Renal cortical epithelial cell (primary cell): ENCODE measurements at regions not wholly inside any gene's neighbourhood (a gene's known extent, or its start where the extent isn't known, plus 50 kb on each side); places are given as distances from the start of the nearest gene placed in this dataset.
"Not testable (repeated sequence)": the region's sequence is repeated elsewhere in the genome, so short reads cannot be mapped to it uniquely, and the experiment has no call there.

Experiments used
- DNase-seq: peaks from one replicate; pipeline ENCODE4 v3.0.0-alpha.2; 2011; ENCODE audit warnings: low read depth

DNA sequence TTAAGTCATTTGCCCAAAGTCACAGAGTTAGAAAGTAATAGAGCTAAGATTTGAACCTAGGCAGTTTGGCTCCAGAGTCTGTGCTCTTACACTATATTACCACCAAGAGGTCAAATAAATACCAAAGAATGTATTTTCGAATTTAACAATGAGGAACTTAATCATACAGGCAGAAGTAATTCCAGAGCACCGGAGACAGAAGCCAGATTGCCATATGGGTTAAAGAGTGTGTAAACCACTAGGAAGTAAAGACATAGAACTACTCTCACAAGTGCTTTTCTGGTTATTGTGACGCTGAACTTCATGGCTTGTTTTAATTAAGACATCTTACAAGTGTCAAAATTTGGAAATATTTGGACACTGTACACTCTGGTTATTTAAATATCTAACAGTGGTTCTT is 114.5 kb upstream of the NBPF19 start:
- not testable (repeated sequence) for DNase-seq

DNA sequence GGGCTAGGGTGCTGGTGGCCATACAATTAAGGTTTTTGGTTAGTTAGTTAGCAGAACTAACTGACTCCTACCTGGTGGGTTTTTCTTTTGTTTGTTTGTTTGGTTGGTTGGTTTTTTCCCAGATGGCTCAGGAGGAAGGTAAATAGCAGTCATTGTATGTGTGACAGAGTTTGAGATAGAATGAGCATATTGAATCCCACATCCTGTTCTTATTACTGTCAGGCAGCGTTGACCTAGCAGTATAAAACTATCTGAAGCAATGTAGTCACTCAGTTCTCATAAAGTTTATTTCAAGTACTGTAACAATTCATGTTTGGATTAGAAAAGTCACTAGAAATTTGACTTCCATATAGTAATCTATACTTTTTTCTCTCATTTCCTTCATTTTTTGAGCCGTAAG is 113.5 kb upstream of the NBPF19 start:
- DNase-seq = not testable (repeated sequence)

DNA sequence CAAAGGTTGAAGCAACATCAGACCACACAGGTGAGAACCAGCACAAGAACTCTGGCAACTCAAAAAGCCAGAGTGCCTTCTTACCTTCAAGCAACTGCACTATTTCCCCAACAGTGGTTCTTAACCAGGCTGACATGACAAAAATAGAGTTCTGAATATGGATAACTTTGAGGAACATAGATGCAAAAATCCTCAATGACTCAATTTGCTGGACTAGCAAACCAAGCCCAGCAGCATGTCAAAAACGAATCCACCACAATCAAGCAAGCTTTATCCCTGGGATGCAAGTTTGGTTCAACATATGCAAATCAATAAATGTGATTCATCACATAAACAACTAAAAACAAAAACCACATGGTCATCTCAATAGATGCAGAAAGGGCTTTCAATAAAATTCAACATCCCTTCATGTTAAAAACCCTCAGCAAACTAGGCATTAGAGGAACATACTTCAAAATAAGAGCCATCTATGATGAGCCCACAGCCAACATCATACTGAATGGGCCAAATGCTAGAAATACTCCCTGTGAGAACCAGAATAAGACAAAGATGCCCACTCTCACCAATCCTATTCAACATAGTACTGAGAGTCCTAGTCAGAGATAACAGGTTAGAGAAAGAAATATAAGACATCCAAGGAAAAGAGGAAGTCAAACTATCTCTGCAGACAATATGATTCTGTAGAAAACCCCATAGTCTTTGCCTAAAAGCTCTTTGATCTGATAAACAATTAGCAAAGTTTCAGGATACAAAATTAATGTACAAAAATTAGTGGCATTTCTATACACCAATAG is 110.5 kb upstream of the NBPF19 start:
- not testable (repeated sequence) for DNase-seq

DNA sequence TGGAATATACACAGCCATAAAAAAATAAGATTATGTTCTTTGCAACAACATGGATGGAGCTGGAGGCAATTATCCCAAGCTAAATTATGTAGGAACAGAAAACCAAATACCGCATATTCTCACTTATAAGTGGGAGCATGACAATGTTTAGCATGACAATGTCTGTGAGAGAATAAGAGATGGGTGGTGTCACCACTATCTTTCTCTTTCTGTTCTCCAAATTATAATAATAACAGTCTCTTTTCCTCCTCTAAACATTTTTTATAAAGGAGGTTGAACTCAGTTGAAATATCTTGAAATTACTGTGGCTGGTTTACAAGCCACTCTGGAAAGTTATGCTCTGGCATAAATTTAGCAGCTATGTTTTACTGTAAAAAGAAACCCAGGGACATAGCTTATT is 108.4 kb upstream of the NBPF19 start:
- DNase-seq = not testable (repeated sequence)

DNA sequence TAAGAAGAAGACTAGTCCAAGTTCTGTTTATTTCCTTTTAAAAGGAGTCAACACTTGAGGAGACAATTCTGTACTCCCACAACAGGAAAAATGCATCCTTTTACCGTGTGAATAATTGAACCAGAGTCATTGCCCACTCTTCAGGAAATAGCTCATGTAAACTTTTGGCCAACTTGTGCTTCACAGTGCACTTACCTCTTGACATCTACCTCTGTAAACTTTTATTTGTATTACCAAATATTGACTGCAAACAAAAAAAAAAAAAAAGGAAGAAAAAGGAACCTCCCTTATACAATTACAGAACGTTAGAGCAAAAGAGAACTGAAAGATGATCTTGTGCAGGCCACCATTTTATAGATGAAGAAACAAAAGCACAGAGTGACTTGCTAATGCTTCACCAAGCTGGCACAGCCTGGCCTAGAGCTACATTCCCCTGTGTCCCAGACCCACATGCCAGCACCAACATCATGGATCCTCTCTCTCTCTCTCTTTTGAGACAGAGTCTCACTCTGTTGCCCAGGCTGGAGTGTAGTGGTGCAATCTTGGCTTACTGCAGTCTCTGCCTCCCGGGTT is 107.3 kb upstream of the NBPF19 start:
- not testable (repeated sequence) for DNase-seq

DNA sequence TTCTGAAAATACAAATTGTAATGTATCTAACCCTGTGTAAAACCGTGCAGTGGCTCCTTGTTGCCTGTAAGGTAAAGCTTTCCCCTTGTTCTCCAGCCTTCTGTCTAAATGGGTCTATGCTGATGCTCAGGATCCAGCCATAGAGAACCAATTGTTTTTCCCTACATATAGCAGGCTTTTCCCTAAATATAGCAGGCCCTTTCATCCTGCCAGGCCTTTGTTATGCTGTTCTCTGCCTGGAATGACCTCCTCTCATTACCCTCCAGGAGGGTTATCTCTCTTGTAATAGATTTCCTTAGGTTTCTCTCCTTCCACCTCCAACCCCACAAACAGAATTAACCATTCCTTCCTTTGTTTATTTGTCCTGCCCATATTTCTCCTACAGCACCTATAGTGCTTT is 106.5 kb upstream of the NBPF19 start:
- not testable (repeated sequence) for DNase-seq

DNA sequence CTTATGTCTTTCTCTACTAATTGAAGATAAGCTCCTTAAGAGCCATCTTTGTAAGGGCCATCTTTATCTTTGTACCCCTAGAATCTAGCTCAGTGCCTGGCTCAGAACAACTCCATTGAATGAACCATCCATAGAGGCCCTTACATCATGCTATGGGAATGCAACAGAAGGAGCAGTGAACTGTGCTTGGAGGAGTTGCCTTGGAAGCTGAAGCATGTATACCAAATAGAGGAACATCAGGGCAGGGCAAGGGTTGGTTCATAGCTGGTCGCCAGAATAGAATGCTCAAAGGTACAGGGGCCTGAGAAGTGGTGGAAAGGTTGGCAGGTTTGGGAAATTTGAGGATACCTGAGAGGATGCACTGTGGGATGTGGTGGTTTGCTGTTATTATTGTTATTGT is 105.8 kb upstream of the NBPF19 start:
- not testable (repeated sequence) for DNase-seq

DNA sequence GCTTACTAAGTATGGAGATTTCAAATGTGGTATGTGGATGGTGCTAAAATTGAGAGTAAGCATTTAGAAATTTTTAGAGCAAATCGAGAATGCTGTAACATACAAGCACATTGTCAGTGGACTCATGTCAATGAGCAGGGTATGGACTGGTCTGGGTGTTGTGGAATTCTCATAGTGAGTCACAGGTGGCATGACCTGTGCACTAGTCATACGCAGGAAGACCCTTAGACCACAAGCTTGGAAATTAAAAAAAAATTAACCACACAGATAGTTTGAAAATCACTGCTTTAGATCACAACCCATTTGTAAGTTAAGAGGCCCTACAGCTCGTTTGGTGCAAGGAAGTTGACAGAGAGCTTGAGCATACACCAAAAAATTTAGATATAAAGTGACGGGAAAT is 102.9 kb upstream of the NBPF19 start:
- DNase-seq = not testable (repeated sequence)

DNA sequence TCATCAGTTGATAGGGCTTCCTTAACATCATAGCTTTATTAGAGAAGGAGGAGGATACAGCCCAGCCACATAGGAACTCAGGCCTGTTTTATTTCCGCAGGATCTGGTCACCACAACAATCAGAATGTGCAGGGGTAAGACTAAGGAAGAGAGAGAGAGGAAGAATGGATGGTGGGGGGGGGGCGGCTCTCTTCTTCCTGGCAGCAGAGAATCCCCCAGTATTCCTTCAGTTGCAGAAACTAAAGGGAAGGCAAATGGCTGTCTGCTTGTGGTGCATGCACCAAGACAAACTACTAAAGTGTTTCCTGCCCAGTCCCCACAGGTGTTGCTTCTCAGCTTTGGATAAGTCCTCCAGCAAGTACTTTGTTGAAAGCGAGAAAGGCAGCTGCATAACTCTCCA is 96.4 kb upstream of the NBPF19 start:
- DNase-seq = not testable (repeated sequence)

DNA sequence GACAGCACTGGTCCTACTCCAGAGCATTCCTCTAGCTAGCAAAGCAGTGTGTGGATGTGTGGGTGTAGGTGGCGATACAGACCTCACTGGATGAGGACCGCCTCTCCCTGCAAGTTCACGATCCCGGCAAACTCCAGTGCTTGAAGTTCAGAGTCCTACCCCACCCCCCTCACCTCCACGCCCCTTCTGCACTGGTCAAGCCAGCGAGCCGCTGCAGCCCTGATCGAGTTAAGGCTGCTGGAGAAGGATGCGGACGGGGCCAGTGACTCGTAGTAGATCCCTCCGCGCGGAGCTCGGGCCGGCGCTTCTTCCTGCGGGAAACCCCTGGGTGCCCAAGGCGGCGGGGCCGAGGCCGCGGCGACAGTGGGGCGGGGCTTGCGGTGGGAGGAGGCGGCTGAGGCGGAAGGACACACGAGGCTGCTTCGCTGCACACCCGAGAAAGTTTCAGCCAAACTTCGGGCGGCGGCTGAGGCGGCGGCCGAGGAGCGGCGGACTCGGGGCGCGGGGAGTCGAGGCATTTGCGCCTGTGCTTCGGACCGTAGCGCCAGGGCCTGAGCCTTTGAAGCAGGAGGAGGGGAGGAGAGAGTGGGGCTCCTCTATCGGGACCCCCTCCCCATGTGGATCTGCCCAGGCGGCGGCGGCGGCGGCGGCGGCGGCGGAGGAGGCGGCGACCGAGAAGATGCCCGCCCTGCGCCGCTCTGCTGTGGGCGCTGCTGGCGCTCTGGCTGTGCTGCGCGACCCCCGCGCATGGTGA is 84.5 kb upstream of the NBPF19 start:
- peak; percentile 69 for DNase-seq

DNA sequence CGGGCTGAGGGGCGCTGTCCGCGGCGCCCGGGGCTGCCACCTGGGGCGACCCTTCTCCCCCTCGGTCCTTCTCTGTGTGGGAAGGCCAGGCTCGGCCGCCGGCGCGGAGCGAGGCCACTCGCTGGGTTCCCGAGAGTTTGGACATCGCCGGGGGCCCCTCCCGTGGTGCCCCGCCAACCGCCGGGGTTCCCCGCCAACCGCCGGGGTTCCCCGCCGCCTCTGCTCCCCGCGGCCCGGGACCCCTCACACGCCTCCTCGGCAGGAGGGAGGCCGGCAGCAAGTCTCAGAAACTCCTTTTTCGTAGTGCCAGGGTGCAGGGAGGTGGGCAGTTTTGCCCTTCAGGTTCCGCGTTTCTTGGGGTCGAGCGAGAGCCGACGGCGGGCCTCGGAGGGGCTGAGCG is 83.9 kb upstream of the NBPF19 start:
- DNase-seq = not testable (repeated sequence)

DNA sequence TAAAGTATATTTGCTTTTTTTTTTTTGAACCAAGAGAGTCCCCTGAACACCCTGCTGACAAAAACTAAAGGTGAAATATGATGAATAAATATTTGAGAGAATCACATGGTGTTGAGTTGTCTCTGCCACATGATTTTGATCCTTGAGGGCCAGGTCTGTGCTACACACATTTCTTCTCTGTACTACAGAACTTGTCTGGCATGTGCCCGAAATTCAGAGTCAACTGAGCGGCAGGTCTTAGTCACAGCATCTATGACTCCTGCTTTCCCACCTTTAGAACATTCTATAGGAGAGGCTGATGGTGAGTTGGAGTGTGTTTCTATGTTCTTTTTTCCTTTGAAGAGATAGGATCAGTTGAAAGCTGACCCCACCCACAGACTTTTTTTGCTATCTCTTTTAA is 79.0 kb upstream of the NBPF19 start:
- not testable (repeated sequence) for DNase-seq

DNA sequence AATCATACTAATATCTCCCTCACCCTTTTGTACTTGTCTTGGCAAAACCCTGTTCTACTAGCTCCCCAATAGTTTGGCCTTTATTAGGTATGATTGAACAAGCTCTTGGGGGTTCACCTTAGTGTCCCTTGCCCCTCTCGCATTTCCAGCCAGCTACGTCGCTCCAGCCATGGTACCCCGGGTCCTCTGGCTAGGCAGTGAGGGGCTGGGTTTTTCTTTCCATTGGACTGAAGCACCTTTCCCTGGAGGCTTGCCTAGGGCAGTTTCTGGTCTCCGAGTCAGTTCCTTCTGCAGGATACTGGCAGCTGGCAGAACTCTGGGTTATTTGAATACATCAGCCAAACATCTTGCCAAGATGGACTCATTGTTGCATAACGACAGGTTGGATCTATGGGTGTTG is 76.3 kb upstream of the NBPF19 start:
- DNase-seq = not testable (repeated sequence)

DNA sequence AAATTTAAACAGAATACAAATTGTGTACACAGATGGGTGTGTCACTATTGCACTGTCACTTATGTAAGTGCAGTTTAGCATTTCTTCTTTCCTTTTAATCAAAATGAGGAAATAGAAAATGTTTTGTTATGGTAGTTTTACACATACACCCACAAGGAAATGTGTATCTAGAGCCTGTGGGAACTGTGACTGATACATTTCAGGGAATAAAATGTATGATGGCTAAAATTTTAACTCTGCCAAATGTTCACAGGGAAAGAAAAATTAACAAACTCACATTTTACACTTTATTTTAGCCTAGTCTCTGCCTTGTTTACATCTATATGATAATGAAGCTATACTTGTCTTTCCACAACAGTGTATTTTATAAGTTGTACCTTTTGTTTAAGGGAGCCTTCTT is 66.4 kb upstream of the NBPF19 start:
- DNase-seq = not testable (repeated sequence)

DNA sequence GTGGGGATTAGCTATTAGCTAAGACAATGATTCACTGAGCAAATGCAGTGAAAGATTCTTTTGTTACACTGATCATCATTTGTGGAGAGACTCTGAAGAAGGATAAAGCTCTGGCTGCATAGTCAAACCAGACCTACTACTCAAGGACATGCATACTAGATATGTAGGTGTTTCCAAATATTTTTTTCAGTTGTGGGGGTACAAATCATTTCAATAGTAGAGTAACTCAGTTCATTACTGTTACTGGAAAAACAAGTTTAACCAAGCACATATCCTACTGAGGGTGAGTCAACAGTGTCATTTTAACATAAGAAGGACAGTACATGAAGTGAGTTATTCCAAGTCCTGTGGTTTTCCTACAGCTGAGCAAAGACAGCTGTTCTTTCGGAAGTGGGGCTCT is 59.5 kb upstream of the NBPF19 start:
- DNase-seq = not testable (repeated sequence)

DNA sequence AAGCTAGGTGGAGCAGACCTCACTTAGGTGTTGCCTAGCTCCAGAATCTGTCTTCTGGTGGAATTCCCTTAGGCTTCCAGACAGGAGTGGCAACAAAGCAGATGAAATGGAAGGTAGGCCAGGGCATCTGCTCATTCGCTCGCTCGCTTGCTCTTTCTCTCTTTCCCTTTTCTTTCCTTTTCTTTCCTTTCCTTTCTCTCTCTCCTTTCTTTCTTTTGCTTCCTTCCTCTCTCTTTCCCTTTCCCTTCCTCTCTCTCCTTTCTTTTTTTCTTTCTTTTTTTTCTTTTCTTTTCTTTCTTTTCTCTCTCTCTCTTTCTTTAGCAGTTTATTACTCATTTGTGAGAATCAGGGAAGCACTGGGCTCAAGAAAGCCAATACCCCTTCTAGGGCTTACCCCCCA is 56.1 kb upstream of the NBPF19 start:
- DNase-seq = not testable (repeated sequence)

DNA sequence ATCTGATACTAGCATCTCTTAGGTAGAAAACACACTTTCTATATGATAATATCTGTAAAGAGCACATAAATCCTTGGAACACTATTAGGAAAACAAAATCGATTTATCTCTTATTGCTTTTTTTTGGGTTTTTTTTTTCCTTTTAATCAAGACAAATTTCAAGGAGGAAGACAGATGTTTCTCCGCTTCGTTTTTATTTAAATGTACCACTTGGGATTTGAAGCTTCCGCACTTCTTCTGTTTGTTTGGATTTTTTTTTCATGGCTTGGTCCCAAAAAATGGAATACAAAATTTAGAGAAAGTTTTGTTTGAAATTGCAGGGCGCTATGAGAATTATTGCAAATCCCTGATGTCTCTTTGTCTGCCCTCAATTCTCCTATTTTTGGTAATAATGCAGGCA is 51.7 kb upstream of the NBPF19 start:
- DNase-seq = not testable (repeated sequence)
